Central memory CD4-positive, alpha-beta T cell (primary cell): ENCODE measurements at regions not wholly inside any gene's neighbourhood (a gene's known extent, or its start where the extent isn't known, plus 50 kb on each side); places are given as distances from the start of the nearest gene placed in this dataset.

Source experiments
- DNase-seq: peaks from one replicate; pipeline ENCODE4 v3.0.0; 2022

DNA sequence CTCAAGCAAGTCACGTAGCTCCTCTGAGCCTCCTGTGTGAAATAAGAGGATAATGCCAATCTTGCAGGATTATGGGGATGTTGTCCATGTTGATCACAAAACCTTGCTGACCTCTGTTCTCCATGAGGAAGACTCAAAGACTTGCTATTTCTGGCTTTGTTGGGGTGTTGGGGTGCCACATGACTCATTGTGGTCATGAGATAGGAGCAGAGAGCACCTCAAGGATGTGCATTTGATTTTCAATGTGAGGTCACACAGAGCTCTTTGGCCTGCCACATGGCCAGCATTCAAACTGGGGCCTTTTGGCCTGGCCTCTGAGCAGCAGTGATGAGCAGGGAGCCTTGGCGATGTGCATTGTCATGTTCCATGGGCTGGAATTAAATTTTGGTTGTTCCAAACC, 380.3 kb downstream of the GADD45G start:
- no peak for DNase-seq

DNA sequence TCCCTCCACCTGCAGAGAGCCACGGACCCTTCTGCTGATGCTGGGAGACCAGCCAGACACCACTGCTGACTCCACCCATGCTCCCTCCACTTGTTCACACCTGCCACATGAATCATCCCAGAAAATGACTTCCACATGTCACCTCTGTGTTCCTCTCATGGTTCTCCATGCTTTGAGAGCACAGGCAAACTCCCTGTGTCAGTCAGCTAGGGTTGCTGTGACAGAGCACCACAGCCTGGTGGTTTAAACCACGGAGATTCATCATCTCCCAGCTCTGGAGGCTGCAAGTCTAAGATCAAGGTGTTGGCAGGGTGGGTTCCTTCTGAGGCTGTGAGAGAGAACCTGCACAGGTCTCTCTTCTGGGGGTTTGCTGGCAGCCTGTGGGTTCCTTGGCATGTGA, 381.4 kb downstream of the GADD45G start:
- DNase-seq: no peak

DNA sequence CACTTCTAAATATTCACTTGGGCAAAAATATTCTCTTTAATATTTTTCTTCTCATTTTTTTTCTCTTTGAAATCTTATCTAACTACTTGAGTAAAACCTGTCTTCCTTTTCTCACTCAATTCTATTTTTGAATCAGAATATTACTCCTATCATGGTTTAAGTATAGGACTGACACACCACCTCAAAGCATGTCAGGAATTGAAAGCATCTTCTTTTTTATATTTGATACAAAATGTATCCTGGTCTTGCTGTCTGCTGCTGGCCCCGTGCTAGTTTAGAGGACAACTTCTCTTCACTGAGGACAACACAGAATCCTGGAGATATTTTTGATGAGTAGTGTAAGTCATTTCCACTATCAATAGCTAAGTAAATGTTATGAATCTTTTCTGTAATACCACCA, 383.6 kb downstream of the GADD45G start:
- DNase-seq: no peak

DNA sequence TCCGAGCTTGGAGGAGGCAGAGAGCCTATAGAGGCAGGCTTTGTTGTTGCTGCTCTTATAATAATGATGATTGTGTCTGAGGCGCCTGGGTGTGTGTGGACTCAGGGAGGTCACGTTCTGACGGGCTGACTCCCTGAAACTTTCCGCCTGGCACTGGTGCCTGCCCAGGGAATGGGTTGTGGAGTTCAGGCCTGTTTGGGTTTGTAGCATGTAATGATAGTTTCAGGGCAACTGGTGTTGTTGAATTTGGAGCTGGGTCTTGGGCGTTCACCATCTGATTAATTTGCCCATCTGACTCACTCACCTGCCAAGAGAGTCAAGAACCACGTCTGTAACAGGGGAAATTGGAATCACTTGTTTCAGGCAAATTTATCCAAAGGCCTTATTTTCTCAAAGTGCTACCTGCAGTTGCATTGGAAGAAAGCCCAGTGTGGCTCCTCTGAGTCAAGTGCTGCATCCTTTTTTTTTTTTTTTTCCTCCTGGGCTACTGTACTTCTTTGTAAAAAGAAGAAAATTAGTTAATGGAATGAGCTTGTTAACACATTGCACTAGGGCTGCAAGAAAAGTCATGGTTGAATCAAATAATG, 386.5 kb downstream of the GADD45G start:
- DNase-seq: no peak

DNA sequence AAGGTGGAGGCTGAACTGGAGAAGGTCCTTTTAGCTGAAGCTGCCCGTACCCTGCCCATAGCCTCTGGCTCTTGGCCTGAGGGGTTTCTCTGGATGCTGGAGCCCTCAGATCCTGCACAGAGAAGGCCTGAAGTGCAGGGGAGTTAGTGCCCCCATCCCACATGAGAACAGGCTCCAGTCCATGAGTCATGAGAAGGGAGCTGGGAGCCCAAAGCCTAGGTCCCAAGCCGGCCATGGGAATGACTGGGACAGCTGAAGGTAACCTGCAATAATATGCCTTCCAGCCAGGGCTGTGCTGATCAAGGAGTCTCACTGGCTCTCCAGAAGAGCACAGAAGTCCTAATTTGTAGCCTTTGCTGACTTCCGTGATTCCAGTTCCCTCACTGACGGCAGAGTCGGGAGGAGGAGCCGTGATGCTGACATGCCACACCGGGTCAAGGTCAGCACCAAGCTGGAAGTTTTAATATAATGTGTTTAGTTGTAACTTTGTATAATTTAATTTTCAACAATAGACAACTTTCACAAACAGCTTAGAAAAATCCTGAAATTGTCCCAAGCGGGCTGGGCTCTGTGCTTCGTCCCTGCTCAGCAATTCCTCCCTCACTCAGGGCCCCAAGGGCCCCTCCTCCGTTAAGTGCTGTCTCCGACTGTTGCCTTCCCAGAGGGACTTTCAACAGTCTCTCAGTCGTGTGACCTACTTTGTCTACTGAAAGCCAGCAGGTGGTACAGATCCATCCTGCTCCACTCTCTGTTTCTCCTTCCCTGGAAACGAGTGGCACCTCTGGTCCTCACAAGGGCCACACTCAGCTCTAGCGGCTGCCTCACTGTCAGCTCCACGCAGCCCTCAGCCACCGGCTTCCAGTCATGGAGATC, 387.8 kb downstream of the GADD45G start:
- no peak for DNase-seq

DNA sequence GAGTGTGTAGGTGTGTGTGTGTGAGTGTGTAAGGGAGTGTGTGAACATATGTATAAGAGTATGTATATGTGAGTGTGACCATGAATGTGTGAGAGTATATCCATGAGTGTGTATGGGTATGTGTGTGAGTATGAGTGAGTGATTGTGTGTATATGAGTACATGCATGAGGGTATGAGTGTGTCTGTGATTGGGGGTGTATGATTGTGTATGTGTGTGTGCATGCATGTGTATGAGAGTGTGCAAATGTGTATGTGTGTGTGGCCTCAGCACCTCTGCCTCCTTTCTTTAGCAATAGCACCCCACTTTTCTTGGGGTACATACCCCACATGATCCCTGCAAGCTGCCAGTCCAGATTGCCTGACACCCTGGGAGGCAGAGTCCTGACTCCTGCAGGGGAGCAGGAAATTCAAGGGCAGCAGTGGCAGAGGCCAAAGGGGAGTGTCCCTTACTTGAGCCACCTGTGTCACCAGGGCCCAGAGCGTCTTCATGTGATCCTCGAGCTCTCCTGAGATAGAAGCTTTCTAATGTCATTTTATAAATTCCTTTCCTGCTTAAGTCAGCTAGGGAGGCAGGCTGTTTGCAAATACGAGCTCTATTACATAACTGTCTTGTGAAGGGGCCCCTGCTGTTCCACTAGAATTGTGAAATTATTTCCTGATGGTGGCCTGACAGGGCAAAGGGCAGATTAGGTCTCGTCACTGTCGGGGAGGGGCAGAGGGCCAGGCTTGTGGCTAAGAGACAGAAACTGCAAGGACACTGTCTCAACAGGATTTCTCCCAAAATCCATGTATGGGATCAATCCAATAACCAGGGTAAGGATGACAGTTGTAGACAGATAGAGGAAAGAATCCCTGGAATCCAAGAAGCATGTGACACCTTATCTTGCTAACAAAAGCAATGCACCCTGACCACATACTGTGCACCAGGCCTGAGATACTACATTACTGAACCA, 389.1 kb downstream of the GADD45G start:
- DNase-seq: no peak

DNA sequence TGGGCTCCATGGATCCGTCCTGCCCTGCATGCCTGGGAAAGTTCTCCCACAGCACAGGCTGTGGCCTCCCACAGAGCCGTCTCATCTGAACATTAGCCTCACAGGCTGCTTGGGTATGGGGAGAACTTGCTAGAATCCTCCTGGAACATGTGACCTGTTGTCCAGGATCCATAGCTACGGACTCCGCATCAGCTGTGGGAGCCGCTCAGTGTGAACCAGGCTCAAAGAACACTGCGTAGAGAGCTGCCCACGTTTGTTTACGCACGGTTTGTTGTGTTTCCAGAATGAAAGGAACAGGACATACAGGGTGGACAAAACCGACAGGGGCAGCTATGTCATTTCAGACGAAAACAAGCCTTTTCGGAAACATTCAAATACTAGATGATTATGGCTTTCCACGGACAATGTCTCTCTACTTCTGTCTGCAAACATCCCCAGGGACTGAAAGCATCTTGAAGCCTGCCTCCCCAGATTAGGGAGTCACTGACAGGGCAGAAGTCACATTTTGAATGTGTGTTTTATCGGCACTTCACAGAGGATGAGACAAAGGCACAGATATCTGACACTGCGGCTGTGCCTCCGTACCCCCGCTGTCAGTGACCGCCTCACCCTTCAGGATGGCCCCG, 390.3 kb downstream of the GADD45G start:
- no peak for DNase-seq

DNA sequence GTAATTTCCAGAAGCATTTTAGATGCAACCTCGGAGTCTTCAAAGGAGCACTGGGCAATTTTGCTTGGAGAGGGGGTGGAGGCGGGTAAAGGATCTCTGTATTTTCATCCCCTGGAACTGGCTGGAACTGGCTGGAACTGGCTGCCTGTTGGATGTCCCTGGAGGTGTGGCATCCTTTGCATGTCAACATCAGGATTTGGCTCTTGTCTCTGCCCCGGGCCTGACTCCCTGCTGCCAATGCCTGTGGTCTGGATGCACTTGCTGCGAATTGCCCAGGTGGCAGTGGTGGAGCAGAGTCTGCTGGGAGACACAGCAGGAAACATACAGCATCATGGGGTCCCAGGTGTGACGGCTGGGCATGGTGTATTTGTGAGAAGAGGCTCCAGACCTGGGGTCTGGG, 391.3 kb downstream of the GADD45G start:
- no peak for DNase-seq

DNA sequence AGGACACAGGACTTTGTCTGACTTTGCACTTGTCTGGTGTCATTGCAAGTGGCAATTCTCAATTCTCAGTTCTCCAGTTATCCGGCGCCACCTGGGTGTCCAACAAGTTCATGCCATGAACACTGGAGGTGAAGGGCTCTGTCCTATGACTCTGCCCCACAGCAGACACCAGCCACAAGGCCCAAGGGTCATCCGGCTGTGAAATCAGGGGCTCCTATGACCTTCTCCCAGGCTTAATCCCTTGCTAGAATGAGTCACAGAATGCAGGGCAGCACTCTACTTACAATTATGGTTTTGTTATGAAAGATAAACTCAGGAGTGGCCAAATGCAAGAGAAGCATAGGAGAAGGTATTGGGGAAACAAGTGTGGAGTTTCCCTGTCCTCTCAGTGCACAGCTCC, 392.0 kb downstream of the GADD45G start:
- no peak for DNase-seq

DNA sequence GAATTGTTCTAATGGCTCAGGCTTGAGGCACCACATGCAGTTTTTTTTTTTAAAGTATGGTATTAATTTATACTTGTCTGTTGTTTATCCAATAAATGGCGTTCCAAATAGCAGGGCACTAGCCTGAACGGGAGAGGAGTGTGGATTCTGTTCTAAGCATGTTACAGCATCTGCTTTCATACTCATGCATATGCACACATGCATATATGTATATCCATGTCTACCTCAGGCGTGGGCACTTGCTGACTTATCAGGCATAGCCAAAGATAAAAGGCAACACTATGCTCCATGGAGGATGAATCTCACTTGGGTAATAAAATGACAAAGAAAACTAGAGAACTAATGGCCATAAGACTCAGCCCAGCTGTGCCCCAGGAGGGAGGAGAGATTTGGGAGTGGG, 393.8 kb downstream of the GADD45G start:
- no peak for DNase-seq

DNA sequence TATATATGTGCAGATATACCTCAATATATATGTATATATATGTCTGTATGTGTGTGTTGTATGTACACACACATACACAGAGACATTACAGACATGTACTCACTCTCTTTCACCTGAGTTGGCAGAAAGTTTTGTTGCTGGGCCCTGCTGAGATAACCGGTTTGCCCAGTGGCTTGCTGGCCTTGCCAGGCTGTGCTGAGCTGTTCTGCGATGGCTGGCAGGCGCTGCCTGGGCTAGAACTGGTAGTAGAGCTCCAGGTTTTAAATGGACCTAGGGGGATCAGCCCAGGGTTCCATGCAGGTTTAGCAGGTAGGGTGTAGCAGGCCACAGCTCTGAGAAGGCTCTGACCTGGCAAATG, 394.3 kb downstream of the GADD45G start:
- DNase-seq: no peak

DNA sequence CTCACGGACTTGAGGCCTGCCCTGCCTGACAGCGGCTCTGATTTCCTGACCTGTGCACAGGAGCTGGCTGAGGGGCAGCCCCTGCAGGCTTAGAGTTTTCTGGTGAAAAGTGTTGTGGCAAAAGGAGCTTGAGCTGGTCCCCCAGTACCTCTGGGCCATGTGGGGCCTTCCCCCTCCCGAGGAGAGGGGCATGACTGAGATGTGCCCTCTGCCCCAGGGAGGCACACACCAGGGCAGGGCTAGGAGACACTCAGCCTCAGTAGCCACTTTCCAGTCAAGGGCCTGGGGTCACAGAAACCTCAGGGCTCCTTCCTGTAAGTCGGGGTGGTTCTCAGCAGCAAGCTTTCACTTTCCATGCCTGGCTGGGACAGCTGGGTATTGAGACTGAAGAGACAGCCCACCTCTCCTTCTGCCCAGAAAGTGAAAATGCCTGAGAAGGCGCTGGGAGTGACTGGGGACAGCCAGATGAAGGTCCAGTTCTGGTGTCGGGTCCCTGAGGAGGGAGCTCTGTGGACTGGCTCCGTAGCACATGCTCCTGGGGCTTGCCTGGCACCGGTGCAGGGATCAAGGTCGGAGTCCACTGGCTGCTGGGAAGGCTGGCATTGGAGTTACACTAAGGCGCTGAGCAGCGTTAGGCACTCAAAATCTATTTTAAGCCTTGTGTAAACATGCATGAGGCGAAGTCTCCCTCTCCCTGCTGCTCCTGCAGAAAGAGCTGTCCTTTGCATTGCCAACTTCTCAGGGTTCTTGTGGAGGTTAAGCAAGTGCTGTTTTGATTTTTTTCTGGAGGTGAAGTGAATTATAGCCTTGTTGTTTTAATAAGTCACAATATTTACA, 394.9 kb downstream of the GADD45G start:
- peak; percentile 12 for DNase-seq

DNA sequence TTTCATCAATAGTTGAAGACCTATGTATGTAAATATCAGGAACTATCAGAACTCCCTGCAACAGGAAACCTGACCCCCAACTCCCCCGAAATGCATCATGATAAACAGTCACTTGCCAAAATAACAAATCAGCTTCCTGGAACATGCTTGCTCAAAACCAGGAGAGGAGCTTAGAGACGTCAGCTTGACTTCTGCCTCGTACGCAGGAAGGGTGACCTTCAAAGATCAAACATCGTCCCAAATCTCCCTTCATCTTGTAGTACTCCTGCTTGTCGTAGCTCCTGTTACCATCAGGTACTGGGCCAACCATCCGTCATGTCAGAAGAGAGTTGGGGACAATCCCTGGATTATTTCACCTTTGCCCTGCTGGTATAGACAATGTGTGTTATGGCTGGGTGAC, 396.1 kb downstream of the GADD45G start:
- DNase-seq: no peak

DNA sequence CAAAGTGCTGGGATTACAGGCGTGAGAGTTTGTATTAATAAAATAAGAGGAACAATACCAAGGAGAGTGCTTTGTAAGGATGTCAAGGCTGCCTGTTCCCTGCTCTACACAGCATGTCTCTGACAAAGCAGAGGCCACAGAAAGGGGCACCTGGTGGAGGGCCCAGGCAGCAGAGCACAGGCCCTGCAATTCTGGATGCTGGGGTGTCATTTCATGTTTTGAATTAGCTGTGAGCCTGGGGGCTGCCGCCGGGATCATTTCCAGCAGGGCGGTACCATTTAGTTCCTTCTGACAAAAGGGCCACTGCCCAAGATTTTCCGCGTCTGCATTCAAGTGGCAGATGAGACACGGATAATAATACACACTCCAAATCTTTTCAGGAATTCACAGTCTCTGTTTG, 396.9 kb downstream of the GADD45G start:
- no peak for DNase-seq

DNA sequence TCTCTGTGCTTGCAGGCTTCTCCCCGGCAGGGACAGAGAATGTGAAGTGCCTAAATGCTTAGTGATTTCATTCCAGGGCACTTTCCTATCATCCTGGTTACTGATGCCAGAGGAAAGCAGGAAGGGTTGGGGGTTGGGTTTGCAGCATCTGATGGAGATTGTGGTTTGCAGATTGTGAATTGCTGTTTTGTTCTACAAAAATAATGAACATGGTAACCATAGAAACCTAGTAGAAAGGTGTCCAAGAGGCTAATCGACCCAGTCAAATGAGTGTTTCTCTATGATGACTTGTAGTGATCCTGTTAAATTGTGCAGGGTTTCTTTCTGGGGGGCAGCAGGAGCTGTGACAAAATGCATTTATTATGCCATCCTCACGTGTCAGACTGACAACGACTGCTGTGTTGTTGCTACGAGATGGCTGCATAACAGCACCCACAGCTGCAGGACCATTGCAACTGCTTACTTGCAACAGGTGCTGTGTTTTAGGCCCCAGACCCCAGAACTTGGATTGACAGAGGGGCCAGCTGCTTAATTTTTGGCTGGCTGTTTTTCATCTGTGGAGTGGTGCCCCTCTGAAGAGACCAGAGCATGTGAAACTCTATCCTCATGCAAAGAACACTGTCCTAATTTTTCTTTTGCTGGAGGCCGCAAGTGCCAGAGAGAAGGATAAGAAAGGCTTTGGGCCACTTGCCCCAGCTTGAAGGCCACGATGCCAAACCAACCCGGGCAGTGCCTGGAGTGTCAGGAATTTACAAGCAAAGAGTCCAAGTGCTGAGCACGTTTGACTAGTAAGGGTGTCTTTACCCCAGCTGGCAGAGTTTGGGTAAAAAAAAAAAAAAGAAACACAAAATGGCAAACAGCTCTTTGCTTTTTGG, 397.8 kb downstream of the GADD45G start:
- no peak for DNase-seq

DNA sequence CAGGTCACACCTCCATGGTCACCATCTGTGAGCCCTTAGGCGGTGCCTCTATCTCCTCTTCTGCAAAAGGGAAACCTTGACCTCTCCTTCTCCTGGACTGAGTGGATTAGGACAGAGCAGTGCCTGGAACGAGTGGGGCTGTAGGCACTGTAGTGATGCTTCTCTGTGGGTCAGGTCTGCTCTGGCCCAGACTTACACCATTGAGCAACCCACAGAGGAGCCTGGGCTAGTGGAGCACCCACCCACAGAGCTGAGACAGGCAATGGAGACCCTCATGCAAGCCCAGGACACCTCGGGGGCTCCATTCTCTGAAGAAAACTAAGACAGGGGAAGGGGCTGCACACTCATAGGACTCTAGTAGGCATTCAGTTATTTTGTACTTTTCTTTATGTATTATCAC, 400.6 kb downstream of the GADD45G start:
- no peak for DNase-seq

DNA sequence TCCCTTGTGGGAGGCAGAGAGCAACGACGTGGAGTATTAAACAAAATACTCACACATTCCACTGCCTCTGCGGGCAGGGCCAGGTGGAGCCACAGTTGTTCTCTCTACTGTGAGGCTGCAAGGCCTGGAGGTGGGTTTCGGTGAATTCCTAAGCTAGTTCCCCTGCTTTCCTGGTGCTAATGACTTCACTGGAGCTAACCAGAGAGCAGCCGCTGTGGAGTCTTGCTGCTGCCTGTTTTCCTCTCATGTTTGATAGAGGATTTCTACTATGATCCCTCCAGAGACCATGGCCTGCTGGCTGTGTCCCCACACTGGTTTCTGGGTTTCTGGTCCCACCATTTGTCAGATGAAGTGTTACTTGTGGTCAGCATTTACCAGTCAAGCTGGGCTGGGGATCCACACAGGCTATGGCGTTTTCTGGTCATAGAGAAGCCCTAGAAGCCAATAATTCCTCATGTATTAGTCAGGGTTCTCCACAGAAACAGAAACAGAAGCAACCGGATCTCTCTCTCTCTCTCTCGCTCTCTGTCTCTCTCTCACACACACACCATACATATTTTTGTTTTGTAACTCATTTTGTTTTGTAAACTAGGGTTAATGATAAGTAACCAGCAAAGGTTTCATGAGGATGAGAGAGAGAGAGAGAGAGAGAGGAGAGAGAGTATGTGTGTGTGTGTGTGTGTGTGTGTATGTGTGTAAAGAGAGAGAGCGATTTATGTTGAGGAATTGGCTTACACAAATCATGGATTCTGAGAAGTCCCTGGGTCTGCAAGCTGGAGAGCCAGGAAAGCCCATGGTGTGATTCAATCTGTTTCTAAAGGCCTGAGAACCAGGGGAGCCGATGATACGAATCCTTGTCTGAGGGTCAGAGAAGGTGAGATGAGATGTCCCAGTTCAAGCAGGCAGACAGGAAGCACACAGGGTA, 403.0 kb downstream of the GADD45G start:
- no peak for DNase-seq

DNA sequence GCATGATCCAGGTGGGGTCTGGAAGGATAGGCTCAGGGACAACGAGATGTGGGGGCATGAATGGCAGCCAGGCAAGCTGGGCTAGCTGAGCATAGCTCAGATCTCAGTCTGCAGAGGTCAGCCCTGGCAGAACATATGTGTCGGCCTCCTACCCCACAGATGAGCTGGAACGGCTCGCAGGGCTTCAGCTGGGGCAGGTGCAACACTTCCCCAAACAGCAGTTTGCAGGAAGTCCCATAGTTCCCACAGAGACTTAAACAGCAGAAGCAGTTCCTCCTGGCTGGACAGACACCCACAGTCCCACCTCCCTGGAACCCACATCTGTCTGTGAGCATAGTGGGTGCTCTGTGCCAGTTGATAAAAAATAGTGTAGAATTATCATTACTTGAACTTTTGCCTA, 404.6 kb downstream of the GADD45G start:
- no peak for DNase-seq

DNA sequence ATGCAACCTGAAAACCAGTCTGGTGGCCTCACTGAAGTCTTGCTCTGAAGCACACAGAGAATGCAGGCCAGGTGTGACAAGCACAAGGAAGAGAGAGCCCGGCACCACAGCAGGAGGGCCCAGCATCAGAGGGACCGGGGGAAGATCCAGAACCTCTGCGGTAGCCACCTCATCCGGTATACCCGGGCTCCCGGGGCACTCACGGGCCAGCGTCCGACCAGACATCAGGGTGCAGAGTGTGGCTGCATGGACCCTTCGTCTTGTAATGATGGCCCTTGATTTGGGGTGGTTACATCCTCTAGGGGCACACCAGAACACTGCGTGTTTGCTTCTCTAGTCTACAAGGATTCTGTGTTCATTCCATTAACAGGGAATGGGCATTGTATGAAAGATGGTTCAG, 406.0 kb downstream of the GADD45G start:
- DNase-seq: no peak

DNA sequence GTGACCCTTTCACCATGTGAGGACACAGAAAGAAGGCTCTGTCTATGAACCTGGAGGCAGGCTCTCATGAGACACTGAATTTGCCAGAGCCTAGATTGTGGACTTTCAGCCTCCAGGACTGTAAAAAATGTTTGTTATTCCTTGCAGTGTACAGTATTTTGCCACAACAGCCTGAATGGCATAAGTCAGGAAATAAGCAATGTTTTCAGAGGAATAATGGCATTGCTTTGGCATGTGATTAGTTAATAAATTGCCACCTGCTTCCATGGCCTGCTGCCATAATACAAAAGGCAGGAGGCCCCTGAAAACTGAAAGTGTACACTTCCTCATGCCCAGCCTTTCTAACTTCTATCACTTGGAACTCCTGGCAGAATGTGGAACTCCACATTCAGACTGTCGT, 408.1 kb downstream of the GADD45G start:
- no peak for DNase-seq
